ENCODE measurements at regions not wholly inside any gene's neighbourhood (a gene's known extent, or its start where the extent isn't known, plus 50 kb on each side); places are given as distances from the start of the nearest gene placed in this dataset.

GRCh38 chr16:14333361-14333760 is 262.2 kb downstream of the MRTFB start:
- TF ChIP-seq CTCF (IDR thresholded peaks at IDR 0.05) = no peak
- TF ChIP-seq POLR2AphosphoS5 (IDR thresholded peaks at IDR 0.05) = no peak
- TF ChIP-seq POLR2A (IDR thresholded peaks at IDR 0.05) = no peak
- no peak for TF ChIP-seq EP300 (IDR thresholded peaks at IDR 0.05)

Data from sigmoid colon (tissue), 4 donors.